ENCODE measurements at regions not wholly inside any gene's neighbourhood (a gene's known extent, or its start where the extent isn't known, plus 50 kb on each side); places are given as distances from the start of the nearest gene placed in this dataset.
"Not testable (repeated sequence)": the region's sequence is repeated elsewhere in the genome, so short reads cannot be mapped to it uniquely, and the experiment has no call there.

- no peak for DNase-seq
These were observed 411.0 kb upstream of the SOX5 start for GRCh38 chr12:24360461-24360860.

- no peak for DNase-seq
These were observed 410.6 kb upstream of the SOX5 start for GRCh38 chr12:24360057-24360456.

- no peak for DNase-seq
These were observed 409.9 kb upstream of the SOX5 start for GRCh38 chr12:24359418-24359817.

GRCh38 chr12:24356240-24356804 lies 406.9 kb upstream of the SOX5 start:
- DNase-seq, result no peak

- DNase-seq, result no peak
These were observed 402.9 kb upstream of the SOX5 start for GRCh38 chr12:24352363-24352762.

GRCh38 chr12:24349051-24349799 lies 399.8 kb upstream of the SOX5 start:
- no peak for DNase-seq

- DNase-seq, result not testable (repeated sequence)
These were observed 398.7 kb upstream of the SOX5 start for GRCh38 chr12:24348180-24348579.

GRCh38 chr12:24328261-24328660 lies 378.8 kb upstream of the SOX5 start:
- no peak for DNase-seq

- no peak for DNase-seq
These were observed 375.9 kb upstream of the SOX5 start for GRCh38 chr12:24325331-24325730.

- DNase-seq, result no peak
These were observed 358.4 kb upstream of the SOX5 start for GRCh38 chr12:24307716-24308335.

GRCh38 chr12:24307153-24307552 lies 357.7 kb upstream of the SOX5 start:
- DNase-seq, result no peak

GRCh38 chr12:24306001-24306400 lies 356.5 kb upstream of the SOX5 start:
- DNase-seq, result no peak

GRCh38 chr12:24304285-24304684 lies 354.8 kb upstream of the SOX5 start:
- DNase-seq, result no peak

- no peak for DNase-seq
These were observed 353.2 kb upstream of the SOX5 start for GRCh38 chr12:24302708-24303107.

- DNase-seq, result no peak
These were observed 348.0 kb upstream of the SOX5 start for GRCh38 chr12:24297516-24297915.

- no peak for DNase-seq
These were observed 344.1 kb upstream of the SOX5 start for GRCh38 chr12:24293549-24293948.

GRCh38 chr12:24287963-24288362 lies 338.5 kb upstream of the SOX5 start:
- no peak for DNase-seq

GRCh38 chr12:24285448-24285847 lies 336.0 kb upstream of the SOX5 start:
- no peak for DNase-seq

- DNase-seq, result no peak
These were observed 331.9 kb upstream of the SOX5 start for GRCh38 chr12:24281341-24281740.

GRCh38 chr12:24280056-24280842 lies 330.8 kb upstream of the SOX5 start:
- DNase-seq, result no peak

- no peak for DNase-seq
These were observed 329.4 kb upstream of the SOX5 start for GRCh38 chr12:24278832-24279231.

GRCh38 chr12:24270965-24271364 lies 321.5 kb upstream of the SOX5 start:
- no peak for DNase-seq

- no peak for DNase-seq
These were observed 321.0 kb upstream of the SOX5 start for GRCh38 chr12:24270464-24270863.
